Iris pigment epithelial cell (primary cell): ENCODE measurements at regions not wholly inside any gene's neighbourhood (a gene's known extent, or its start where the extent isn't known, plus 50 kb on each side); places are given as distances from the start of the nearest gene placed in this dataset.
A peak's percentile ranks its signal among the peaks of the same experiment; 100 is the strongest.
"Not testable (repeated sequence)": the region's sequence is repeated elsewhere in the genome, so short reads cannot be mapped to it uniquely, and the experiment has no call there.

ENCODE experiments used
- DNase-seq: peaks from one replicate; pipeline ENCODE4 v3.0.0-alpha.2; 2011; ENCODE audit warnings: low read depth

- not testable (repeated sequence) for DNase-seq
These were observed 92.5 kb upstream of the CSRP2 start for GRCh38 chr12:76971216-76971879.

- no peak for DNase-seq
These were observed 88.5 kb upstream of the CSRP2 start for GRCh38 chr12:76967181-76967885.

GRCh38 chr12:76964784-76965571, 86.2 kb upstream of the CSRP2 start:
- DNase-seq = no peak

- DNase-seq = no peak
These were observed 83.3 kb upstream of the CSRP2 start for GRCh38 chr12:76962099-76962498.

GRCh38 chr12:76957301-76957700, 78.5 kb upstream of the CSRP2 start:
- no peak for DNase-seq

- DNase-seq = no peak
These were observed 74.2 kb upstream of the CSRP2 start for GRCh38 chr12:76952995-76953394.

- no peak for DNase-seq
These were observed 70.1 kb upstream of the CSRP2 start for GRCh38 chr12:76948879-76949278.

- DNase-seq = no peak
These were observed 68.5 kb upstream of the CSRP2 start for GRCh38 chr12:76947304-76947703.

- no peak for DNase-seq
These were observed 67.6 kb upstream of the CSRP2 start for GRCh38 chr12:76946446-76946845.

- DNase-seq = peak; percentile 27
These were observed 67.0 kb upstream of the CSRP2 start for GRCh38 chr12:76945867-76946266.

GRCh38 chr12:76944892-76945291, 66.1 kb upstream of the CSRP2 start:
- DNase-seq = no peak

- no peak for DNase-seq
These were observed 64.2 kb upstream of the CSRP2 start for GRCh38 chr12:76943008-76943407.

- DNase-seq = peak; percentile 23
These were observed 63.4 kb upstream of the CSRP2 start for GRCh38 chr12:76942267-76942666.

GRCh38 chr12:76940671-76941445, 62.0 kb upstream of the CSRP2 start:
- no peak for DNase-seq

- DNase-seq = no peak
These were observed 60.9 kb upstream of the CSRP2 start for GRCh38 chr12:76939701-76940100.

GRCh38 chr12:76936275-76937193, 57.7 kb upstream of the CSRP2 start:
- DNase-seq = no peak

- not testable (repeated sequence) for DNase-seq
These were observed 54.6 kb upstream of the CSRP2 start for GRCh38 chr12:76933392-76933791.

GRCh38 chr12:76929499-76929898, 50.7 kb upstream of the CSRP2 start:
- no peak for DNase-seq
